Activated B cell treated with CpG ODN at 0.5 μM for 24 hours (primary cell): ENCODE measurements at regions not wholly inside any gene's neighbourhood (a gene's known extent, or its start where the extent isn't known, plus 50 kb on each side); places are given as distances from the start of the nearest gene placed in this dataset.

Source experiments
- ATAC-seq: fragments of 200-7000 bp; cut with Tn5 transposase; one replicate; pipeline ENCODE4 v1.10.0; 2021; ENCODE audit warnings: low read depth, mild to moderate bottlenecking, moderate library complexity
- CTCF ChIA-PET: fragments of 350-600 bp; sonication (Branson Sonifier 250); formaldehyde crosslinking; loops from one replicate; lab custom pipeline; 2021; ENCODE audit warnings: antibody characterized with exemption; lab: Charles Lee
- POLR2A ChIA-PET: fragments of 350-600 bp; sonication (Branson Sonifier 250); formaldehyde crosslinking; loops from one replicate; lab custom pipeline; 2021; ENCODE audit warnings: antibody characterized with exemption; lab: Charles Lee
- DNase-seq: peaks from one replicate; pipeline ENCODE4 v3.0.0; 2022
- H3K27ac Mint-ChIP-seq: one replicate; pipeline ENCODE4 v1.8.0; 2020; ENCODE audit warnings: mixed read lengths
- H3K27me3 Mint-ChIP-seq: one replicate; pipeline ENCODE4 v1.8.0; 2021; ENCODE audit warnings: mixed read lengths
- H3K36me3 Mint-ChIP-seq: one replicate; pipeline ENCODE4 v1.8.0; 2021; ENCODE audit warnings: low read depth, mixed read lengths
- H3K4me1 Mint-ChIP-seq: one replicate; pipeline ENCODE4 v1.8.0; 2021; ENCODE audit warnings: mixed read lengths
- H3K4me3 Mint-ChIP-seq: one replicate; pipeline ENCODE4 v1.8.0; 2020; ENCODE audit warnings: mild to moderate bottlenecking, mixed read lengths
- H3K9me3 Mint-ChIP-seq: one replicate; pipeline ENCODE4 v1.8.0; 2020; ENCODE audit warnings: mixed read lengths
- intact Hi-C: fragments of 100-400 bp; cut with micrococcal nuclease; formaldehyde crosslinking; loops from one replicate; pipeline ENCODE4 v1.15.1; 2024
- TF ChIP-seq, protein P1 (sequence below): fragments of 200-600 bp; IDR thresholded peaks from one replicate; pipeline ENCODE4 v1.8.0; 2022; ENCODE audit warnings: antibody characterized with exemption, mild to moderate bottlenecking

DNA sequence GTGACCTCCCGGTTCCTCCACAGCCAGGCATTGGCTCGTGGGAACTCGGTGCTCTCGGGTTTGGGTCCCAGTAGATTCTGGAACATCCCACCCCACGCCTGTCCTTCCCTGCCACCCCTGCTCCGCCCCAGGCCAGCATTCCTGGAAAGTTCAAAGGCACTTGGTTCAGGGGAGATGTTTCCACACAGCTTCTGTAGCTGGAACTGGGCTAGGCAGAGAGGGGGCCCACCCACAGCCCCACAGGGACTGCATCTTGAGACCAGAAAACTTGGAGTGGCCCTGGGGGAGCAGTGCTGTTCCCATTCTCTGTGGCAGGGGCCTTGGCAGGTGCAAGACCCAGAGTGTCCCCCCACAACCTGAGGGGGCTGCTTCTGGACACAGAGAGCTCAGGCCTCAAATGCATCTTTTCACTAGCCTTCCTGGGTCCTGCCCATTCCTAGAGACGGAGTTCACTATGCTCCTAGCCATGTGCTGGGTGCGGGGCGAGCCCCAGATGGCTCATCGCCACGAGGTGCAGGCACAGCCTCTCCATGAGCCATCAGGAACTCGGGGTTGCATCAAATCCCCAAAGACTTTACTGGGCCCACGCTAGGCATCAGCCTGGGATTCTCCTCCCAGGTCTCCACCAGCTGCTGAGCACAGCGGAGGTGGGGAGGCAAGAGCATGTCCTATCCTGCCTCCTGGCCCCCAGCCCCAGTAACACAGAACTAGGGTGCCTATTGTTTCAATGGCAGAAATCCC is 68.7 kb downstream of the ZFP36L2 start:
- Mint-ChIP-seq H3K27me3 (no peaks in the 10 kb centered on the region), H3K27ac (peak overlapping the region; percentile 96), H3K36me3 (no peaks in the 10 kb centered on the region), H3K4me3 (no peak overlapping the region), H3K4me1 (peaks cover 47% of the 10 kb centered on the region), H3K9me3 (no peaks in the 10 kb centered on the region)
- DNase-seq: no peak
- no peak for ATAC-seq
- TF ChIP-seq, protein P1, sequence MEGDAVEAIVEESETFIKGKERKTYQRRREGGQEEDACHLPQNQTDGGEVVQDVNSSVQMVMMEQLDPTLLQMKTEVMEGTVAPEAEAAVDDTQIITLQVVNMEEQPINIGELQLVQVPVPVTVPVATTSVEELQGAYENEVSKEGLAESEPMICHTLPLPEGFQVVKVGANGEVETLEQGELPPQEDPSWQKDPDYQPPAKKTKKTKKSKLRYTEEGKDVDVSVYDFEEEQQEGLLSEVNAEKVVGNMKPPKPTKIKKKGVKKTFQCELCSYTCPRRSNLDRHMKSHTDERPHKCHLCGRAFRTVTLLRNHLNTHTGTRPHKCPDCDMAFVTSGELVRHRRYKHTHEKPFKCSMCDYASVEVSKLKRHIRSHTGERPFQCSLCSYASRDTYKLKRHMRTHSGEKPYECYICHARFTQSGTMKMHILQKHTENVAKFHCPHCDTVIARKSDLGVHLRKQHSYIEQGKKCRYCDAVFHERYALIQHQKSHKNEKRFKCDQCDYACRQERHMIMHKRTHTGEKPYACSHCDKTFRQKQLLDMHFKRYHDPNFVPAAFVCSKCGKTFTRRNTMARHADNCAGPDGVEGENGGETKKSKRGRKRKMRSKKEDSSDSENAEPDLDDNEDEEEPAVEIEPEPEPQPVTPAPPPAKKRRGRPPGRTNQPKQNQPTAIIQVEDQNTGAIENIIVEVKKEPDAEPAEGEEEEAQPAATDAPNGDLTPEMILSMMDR: no peak
- CTCF ChIA-PET: interaction anchor here (1.5 kb wide), 1 partner anchor 25 kb away, joined by 3 read pairs; no protein-coding TSS in a partner anchor
- intact Hi-C loops: loop anchor here (2.0 kb wide), 1 partner anchor 51 kb away; no protein-coding TSS in a partner anchor
- POLR2A ChIA-PET: interaction anchor here (0.7 to 2.3 kb wide), 6 partner anchors 9 to 69 kb away, joined by 3 to 14 read pairs (median 7); partner anchors contain the start of gene ZFP36L2

DNA sequence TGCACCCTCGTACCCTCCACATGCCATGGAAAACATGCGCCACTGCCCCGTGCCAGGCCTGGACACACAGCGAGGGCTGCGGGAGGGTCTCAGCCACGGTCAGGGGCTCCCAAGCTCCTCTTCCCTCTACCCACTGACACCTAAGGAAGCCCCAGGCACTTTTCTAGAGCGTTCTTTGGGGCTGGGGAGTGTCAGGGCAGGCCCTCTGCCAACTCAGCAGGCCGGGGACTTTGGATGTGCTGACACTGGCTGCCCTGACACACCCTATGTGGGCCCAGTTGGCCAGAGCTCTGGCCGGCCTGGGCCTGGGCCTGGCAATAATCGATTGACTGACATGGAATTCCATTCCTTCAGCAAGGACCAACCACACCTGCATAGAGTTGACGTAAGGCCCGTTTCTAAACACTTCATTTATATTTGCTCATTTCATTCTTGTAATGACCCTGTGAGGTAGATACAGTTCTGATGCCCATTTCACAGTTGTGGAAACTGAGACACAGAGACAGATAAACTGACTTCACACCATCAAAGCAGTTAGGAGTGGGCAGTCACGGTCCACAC is 70.5 kb downstream of the ZFP36L2 start:
- POLR2A ChIA-PET: no interaction called here

DNA sequence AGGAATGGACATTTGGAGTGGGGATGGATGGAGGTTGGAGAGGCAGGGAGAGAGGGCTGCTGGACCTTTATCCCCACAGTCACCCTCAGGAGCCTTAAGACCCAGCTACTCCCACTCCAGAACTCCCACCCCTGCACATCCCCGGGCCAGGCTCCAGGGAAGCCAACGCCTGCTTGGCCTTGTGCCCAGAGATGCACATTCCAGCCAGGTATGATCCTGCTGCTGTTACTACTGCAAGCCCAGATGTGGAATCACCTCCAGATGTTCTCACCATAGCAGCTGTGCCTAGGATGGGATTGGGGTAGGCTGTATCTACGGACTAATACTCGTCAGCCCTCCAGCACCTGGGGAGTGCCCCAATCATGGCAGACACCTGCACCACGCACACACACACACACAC is 71.7 kb downstream of the ZFP36L2 start:
- ATAC-seq (no peak), DNase-seq (no peak)
- no peaks in the 10 kb centered on the region for H3K27me3 Mint-ChIP-seq
- TF ChIP-seq, protein P1: no peak
- no peak overlapping the region for H3K27ac Mint-ChIP-seq
- CTCF ChIA-PET: no interaction called here
- peaks cover 42% of the 10 kb centered on the region for H3K4me1 Mint-ChIP-seq
- intact Hi-C loops: no loop called here
- no peak overlapping the region for H3K4me3 Mint-ChIP-seq
- H3K36me3 Mint-ChIP-seq: no peaks in the 10 kb centered on the region
- no peaks in the 10 kb centered on the region for H3K9me3 Mint-ChIP-seq
- POLR2A ChIA-PET: no interaction called here

More for the DNA sequence above, 70.5 kb downstream of the ZFP36L2 start:
- Mint-ChIP-seq H3K4me1 (peaks cover 46% of the 10 kb centered on the region), H3K4me3 (no peak overlapping the region), H3K36me3 (no peaks in the 10 kb centered on the region), H3K27me3 (no peaks in the 10 kb centered on the region), H3K9me3 (no peaks in the 10 kb centered on the region), H3K27ac (no peak overlapping the region)
- intact Hi-C loops: no loop called here
- TF ChIP-seq, protein P1: no peak
- ATAC-seq (no peak), DNase-seq (no peak)
- CTCF ChIA-PET: no interaction called here

DNA sequence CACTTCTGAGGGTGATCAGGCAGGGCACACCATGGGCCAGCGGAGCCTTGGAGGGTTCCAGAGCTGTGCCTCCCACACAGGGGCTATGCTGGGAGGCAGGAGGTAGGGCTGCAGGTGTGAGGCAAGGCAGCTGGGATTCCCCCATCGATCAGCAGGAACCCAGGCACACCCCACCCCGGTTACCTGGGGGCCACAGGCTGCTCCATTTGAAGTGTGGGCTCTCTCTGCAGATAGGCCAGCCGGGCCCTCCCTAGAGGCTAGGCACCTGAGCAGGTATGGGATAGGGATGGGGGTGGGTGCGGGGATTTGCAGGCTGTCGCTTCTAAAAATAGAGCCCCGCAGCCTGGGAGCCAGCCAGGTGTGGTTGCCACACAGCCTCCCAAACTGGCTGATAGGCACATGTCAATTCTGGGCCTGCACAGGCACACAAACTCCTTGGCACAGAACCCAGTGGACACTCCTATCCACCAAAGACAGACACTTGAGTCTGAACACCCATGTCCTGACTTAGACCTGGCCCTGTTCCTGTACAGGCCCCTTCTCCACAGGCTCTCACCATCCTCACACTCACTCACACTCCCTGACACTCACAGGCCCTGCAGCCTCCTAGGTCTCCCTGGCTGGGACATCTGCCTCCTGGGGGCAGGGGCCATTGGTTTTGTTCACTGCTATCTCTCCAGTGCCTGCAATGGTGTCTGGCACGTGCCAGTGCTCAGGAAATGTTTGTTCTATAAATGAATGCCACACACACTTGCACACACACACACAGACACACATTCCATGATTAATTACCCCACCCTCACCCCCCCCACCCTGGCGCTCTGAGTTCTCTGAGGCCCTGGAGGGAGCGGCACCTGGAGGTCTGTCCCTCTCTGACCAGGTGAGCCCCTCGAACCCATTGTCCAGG is 73.4 kb downstream of the ZFP36L2 start:
- Mint-ChIP-seq H3K9me3 (no peaks in the 10 kb centered on the region), H3K27ac (no peak overlapping the region), H3K36me3 (no peaks in the 10 kb centered on the region), H3K27me3 (no peaks in the 10 kb centered on the region), H3K4me3 (no peak overlapping the region), H3K4me1 (peaks cover 29% of the 10 kb centered on the region)
- TF ChIP-seq, protein P1: no peak
- ChIA-PET POLR2A (interaction anchor here (1.1 kb wide), 1 partner anchor 21 kb away, joined by 3 read pairs; no protein-coding TSS in a partner anchor), CTCF (no interaction called here)
- DNase-seq: no peak
- ATAC-seq: no peak
- intact Hi-C loops: no loop called here
